ENCODE measurements at regions not wholly inside any gene's neighbourhood (a gene's known extent, or its start where the extent isn't known, plus 50 kb on each side); places are given as distances from the start of the nearest gene placed in this dataset.
"Not testable (repeated sequence)": the region's sequence is repeated elsewhere in the genome, so short reads cannot be mapped to it uniquely, and the experiment has no call there.

GRCh38 chr14:41549821-41550607 is 56.7 kb upstream of the LRFN5 start:
- no peak for DNase-seq (ENCODE audit: low read depth in 3 of 3)

GRCh38 chr14:41549282-41549681 is 57.4 kb upstream of the LRFN5 start:
- no peak for DNase-seq (ENCODE audit: low read depth in 3 of 3)

- no peak for DNase-seq (ENCODE audit: low read depth in 3 of 3)
Measured at GRCh38 chr14:41548666-41549065, 58.0 kb upstream of the LRFN5 start.

GRCh38 chr14:41541333-41541732 is 65.3 kb upstream of the LRFN5 start:
- no peak for DNase-seq (ENCODE audit: low read depth in 3 of 3)

GRCh38 chr14:41532255-41532654 is 74.4 kb upstream of the LRFN5 start:
- DNase-seq (ENCODE audit: low read depth in 3 of 3): no peak

- DNase-seq (ENCODE audit: low read depth in 3 of 3): no peak
Measured at GRCh38 chr14:41521891-41522290, 84.8 kb upstream of the LRFN5 start.

GRCh38 chr14:41518030-41518429 is 88.6 kb upstream of the LRFN5 start:
- DNase-seq (ENCODE audit: low read depth in 3 of 3): not testable (repeated sequence)

GRCh38 chr14:41506552-41506951 is 100.1 kb upstream of the LRFN5 start:
- no peak for DNase-seq (ENCODE audit: low read depth in 3 of 3)

GRCh38 chr14:41505491-41505890 is 101.2 kb upstream of the LRFN5 start:
- DNase-seq (ENCODE audit: low read depth in 3 of 3): no peak

GRCh38 chr14:41498959-41499358 is 107.7 kb upstream of the LRFN5 start:
- DNase-seq (ENCODE audit: low read depth in 3 of 3): no peak

GRCh38 chr14:41490323-41490722 is 116.4 kb upstream of the LRFN5 start:
- DNase-seq (ENCODE audit: low read depth in 3 of 3): no peak

- no peak for DNase-seq (ENCODE audit: low read depth in 3 of 3)
Measured at GRCh38 chr14:41489315-41489972, 117.2 kb upstream of the LRFN5 start.

GRCh38 chr14:41488401-41488800 is 118.3 kb upstream of the LRFN5 start:
- no peak for DNase-seq (ENCODE audit: low read depth in 3 of 3)

- DNase-seq (ENCODE audit: low read depth in 3 of 3): no peak
Measured at GRCh38 chr14:41482861-41483260, 123.8 kb upstream of the LRFN5 start.

- DNase-seq (ENCODE audit: low read depth in 3 of 3): no peak
Measured at GRCh38 chr14:41476526-41476925, 130.2 kb upstream of the LRFN5 start.

- no peak for DNase-seq (ENCODE audit: low read depth in 3 of 3)
Measured at GRCh38 chr14:41461380-41461779, 145.3 kb upstream of the LRFN5 start.

GRCh38 chr14:41457393-41457792 is 149.3 kb upstream of the LRFN5 start:
- DNase-seq (ENCODE audit: low read depth in 3 of 3): no peak

- no peak for DNase-seq (ENCODE audit: low read depth in 3 of 3)
Measured at GRCh38 chr14:41449066-41449465, 157.6 kb upstream of the LRFN5 start.

- DNase-seq (ENCODE audit: low read depth in 3 of 3): no peak
Measured at GRCh38 chr14:41446008-41446407, 160.7 kb upstream of the LRFN5 start.

GRCh38 chr14:41423503-41423902 is 183.2 kb upstream of the LRFN5 start:
- no peak for DNase-seq (ENCODE audit: low read depth in 3 of 3)

- not testable (repeated sequence) for DNase-seq (ENCODE audit: low read depth in 3 of 3)
Measured at GRCh38 chr14:41421308-41421707, 185.4 kb upstream of the LRFN5 start.

GRCh38 chr14:41419709-41420108 is 187.0 kb upstream of the LRFN5 start:
- DNase-seq (ENCODE audit: low read depth in 3 of 3): no peak

- no peak for DNase-seq (ENCODE audit: low read depth in 3 of 3)
Measured at GRCh38 chr14:41418851-41419250, 187.8 kb upstream of the LRFN5 start.
